Natural killer cell (primary cell): ENCODE measurements at regions not wholly inside any gene's neighbourhood (a gene's known extent, or its start where the extent isn't known, plus 50 kb on each side); places are given as distances from the start of the nearest gene placed in this dataset.

Experiments used
- ATAC-seq, 3 donors: fragments of 150-1000 bp in 2 of 3; fragments of 200-7000 bp in 1 of 3; cut with Tn5 transposase; 1 replicate in 1 of 3; 2 replicates in 2 of 3; pipeline ENCODE4 v1.10.0; 2021; ENCODE audit warnings: mild to moderate bottlenecking in 2 of 3, moderate library complexity in 2 of 3
- DNase-seq, 2 donors: peaks; one replicate each; pipeline versions ENCODE4 v3.0.0 to v3.0.0-alpha.2; 2013 to 2021; ENCODE audit warnings: mixed read lengths in 1 of 2
- H3K27ac ChIP-seq: one replicate; pipeline ENCODE4 v1.5.1; 2013; ENCODE audit warnings: mild to moderate bottlenecking, low read length
- H3K27me3 ChIP-seq: one replicate; pipeline ENCODE4 v1.6.1; 2013; ENCODE audit warnings: low read length; ENCODE audit not compliant: control insufficient read depth, insufficient read depth
- H3K36me3 ChIP-seq: one replicate; pipeline ENCODE4 v1.6.1; 2013; ENCODE audit warnings: low read length; ENCODE audit not compliant: control insufficient read depth, insufficient read depth
- H3K4me1 ChIP-seq: one replicate; pipeline ENCODE4 v1.6.1; 2013; ENCODE audit warnings: low read length; ENCODE audit not compliant: control insufficient read depth, insufficient read depth
- H3K4me3 ChIP-seq: one replicate; pipeline ENCODE4 v1.5.1; 2013; ENCODE audit warnings: low read length
- H3K9me3 ChIP-seq: one replicate; pipeline ENCODE4 v1.6.1; 2013; ENCODE audit warnings: low read length; ENCODE audit not compliant: control insufficient read depth, insufficient read depth
- H3K27ac Mint-ChIP-seq, 2 donors: one replicate each; pipeline ENCODE4 v1.8.0; 2022; ENCODE audit warnings: mild to moderate bottlenecking in 2 of 2, mixed read lengths in 2 of 2, moderate library complexity in 1 of 2
- H3K27me3 Mint-ChIP-seq, 2 donors: one replicate each; pipeline ENCODE4 v1.8.0; 2022; ENCODE audit warnings: low read depth in 2 of 2, mixed read lengths in 2 of 2
- H3K36me3 Mint-ChIP-seq: one replicate; pipeline ENCODE4 v1.8.0; 2022; ENCODE audit warnings: mixed read lengths
- H3K4me1 Mint-ChIP-seq, 2 donors: one replicate each; pipeline ENCODE4 v1.8.0; 2022; ENCODE audit warnings: mixed read lengths in 2 of 2
- H3K4me3 Mint-ChIP-seq: one replicate; pipeline ENCODE4 v1.8.0; 2022; ENCODE audit warnings: mild to moderate bottlenecking, moderate library complexity, mixed read lengths
- H3K9me3 Mint-ChIP-seq, 2 donors: one replicate each; pipeline ENCODE4 v1.8.0; 2022; ENCODE audit warnings: mixed read lengths in 2 of 2
- WGBS: methylation state at CpG from one replicate; pipeline ENCODE4 v1.1.7; 2013; ENCODE audit warnings: missing lambda C conversion rate; ENCODE audit not compliant: insufficient coverage; 5-methylcytosine and 5-hydroxymethylcytosine counted together
- intact Hi-C: fragments of 100-400 bp; cut with micrococcal nuclease; formaldehyde crosslinking; loops from one replicate; pipeline ENCODE4 v1.14.2; 2022
- TF ChIP-seq, protein P1 (sequence below): fragments of 200-600 bp; IDR thresholded peaks from one replicate; pipeline ENCODE4 v1.8.0; 2022; ENCODE audit warnings: antibody characterized with exemption

DNA sequence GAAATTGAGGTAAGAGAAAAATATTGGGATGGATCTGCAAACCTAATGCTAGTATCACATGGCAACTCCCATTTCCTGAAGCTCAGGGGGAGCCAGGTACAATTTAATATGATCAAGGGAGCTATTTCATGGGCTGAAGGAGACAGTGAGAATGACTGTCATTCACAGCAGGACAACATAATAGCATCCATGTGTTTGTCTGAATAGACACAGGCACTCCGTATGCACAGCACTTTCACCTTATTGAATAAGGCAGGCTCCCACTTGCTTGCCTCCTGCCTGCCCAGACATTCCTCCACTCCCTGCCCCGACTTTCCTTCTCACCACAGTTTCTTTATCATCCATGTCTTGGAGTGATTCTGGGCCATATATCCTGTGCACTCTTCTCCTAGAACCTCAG, 156.6 kb upstream of the SLC24A5 start:
- ATAC-seq (no peak), DNase-seq (no peak)
- peaks cover 11 to 12% of the 10 kb centered on the region in 2 donors for H3K4me1 Mint-ChIP-seq
- no peak overlapping the region for H3K4me3 ChIP-seq
- H3K27ac Mint-ChIP-seq, result no peak overlapping the region
- H3K9me3 Mint-ChIP-seq, result peaks cover 2 to 3% of the 10 kb centered on the region in 2 donors
- WGBS, result 93% methylated on average over 2 of the region's 2 CpGs
- H3K27ac ChIP-seq, result no peak overlapping the region
- intact Hi-C loops, result no loop called here
- peaks cover 0 to 2% of the 10 kb centered on the region in 2 donors for H3K27me3 Mint-ChIP-seq
- H3K36me3 ChIP-seq, result no peaks in the 10 kb centered on the region
- H3K9me3 ChIP-seq, result no peaks in the 10 kb centered on the region
- H3K4me3 Mint-ChIP-seq, result no peak overlapping the region
- H3K27me3 ChIP-seq, result no peaks in the 10 kb centered on the region
- H3K4me1 ChIP-seq, result peaks cover 5% of the 10 kb centered on the region
- no peaks in the 10 kb centered on the region for H3K36me3 Mint-ChIP-seq
- TF ChIP-seq, protein P1, sequence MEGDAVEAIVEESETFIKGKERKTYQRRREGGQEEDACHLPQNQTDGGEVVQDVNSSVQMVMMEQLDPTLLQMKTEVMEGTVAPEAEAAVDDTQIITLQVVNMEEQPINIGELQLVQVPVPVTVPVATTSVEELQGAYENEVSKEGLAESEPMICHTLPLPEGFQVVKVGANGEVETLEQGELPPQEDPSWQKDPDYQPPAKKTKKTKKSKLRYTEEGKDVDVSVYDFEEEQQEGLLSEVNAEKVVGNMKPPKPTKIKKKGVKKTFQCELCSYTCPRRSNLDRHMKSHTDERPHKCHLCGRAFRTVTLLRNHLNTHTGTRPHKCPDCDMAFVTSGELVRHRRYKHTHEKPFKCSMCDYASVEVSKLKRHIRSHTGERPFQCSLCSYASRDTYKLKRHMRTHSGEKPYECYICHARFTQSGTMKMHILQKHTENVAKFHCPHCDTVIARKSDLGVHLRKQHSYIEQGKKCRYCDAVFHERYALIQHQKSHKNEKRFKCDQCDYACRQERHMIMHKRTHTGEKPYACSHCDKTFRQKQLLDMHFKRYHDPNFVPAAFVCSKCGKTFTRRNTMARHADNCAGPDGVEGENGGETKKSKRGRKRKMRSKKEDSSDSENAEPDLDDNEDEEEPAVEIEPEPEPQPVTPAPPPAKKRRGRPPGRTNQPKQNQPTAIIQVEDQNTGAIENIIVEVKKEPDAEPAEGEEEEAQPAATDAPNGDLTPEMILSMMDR, result no peak

- H3K4me3 Mint-ChIP-seq, result no peak overlapping the region
Observed at GRCh38 chr15:47965297-47965696, 155.5 kb upstream of the SLC24A5 start.

DNA sequence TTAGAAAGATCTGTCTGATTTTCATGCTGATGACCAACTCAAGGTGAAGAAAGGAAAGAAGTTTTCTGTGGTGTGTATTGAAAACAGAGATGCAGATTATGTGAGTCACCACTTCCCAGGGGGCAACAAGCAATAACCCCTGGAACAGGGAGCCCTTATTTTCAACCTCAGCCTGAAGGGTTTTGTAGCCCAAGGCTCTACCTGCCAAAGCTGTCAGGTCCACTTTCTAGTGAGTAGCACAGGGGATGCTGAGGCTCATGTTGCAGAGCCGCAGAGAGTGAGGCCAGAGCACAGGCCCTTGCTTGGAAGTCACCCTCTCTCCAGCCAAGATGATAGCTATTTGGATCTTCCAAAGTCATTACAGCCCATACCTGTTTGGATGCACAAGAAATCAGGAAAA, 152.2 kb upstream of the SLC24A5 start:
- TF ChIP-seq, protein P1, result no peak
- no peaks in the 10 kb centered on the region for H3K36me3 ChIP-seq
- Mint-ChIP-seq H3K4me3 (no peak overlapping the region), H3K27ac (no peak overlapping the region), H3K36me3 (no peaks in the 10 kb centered on the region), H3K27me3 (peaks cover 0 to under 1% of the 10 kb centered on the region in 2 donors), H3K4me1 (no peaks in the 10 kb centered on the region), H3K9me3 (peaks cover under 1 to 2% of the 10 kb centered on the region in 2 donors)
- H3K27me3 ChIP-seq, result no peaks in the 10 kb centered on the region
- 86% methylated on average over 1 of the region's 1 CpG for WGBS
- no peak overlapping the region for H3K27ac ChIP-seq
- H3K4me1 ChIP-seq, result no peaks in the 10 kb centered on the region
- intact Hi-C loops, result no loop called here
- no peaks in the 10 kb centered on the region for H3K9me3 ChIP-seq
- DNase-seq, result no peak
- ATAC-seq, result no peak
- H3K4me3 ChIP-seq, result no peak overlapping the region

More at GRCh38 chr15:47965297-47965696, 155.5 kb upstream of the SLC24A5 start:
- DNase-seq (no peak), ATAC-seq (no peak)
- no peak overlapping the region for H3K27ac Mint-ChIP-seq
- no peaks in the 10 kb centered on the region for H3K36me3 ChIP-seq
- H3K4me1 ChIP-seq, result peaks cover 5% of the 10 kb centered on the region
- H3K27me3 ChIP-seq, result no peaks in the 10 kb centered on the region
- no peaks in the 10 kb centered on the region for H3K9me3 ChIP-seq
- intact Hi-C loops, result no loop called here
- no peak overlapping the region for H3K4me3 ChIP-seq
- H3K36me3 Mint-ChIP-seq, result no peaks in the 10 kb centered on the region
- peaks cover 0 to 2% of the 10 kb centered on the region in 2 donors for H3K27me3 Mint-ChIP-seq
- no peak overlapping the region for H3K27ac ChIP-seq
- WGBS, result 92% methylated on average over 4 of the region's 4 CpGs
- peaks cover 2 to 3% of the 10 kb centered on the region in 2 donors for H3K9me3 Mint-ChIP-seq
- H3K4me1 Mint-ChIP-seq, result peaks cover 11 to 12% of the 10 kb centered on the region in 2 donors
- TF ChIP-seq, protein P1, result no peak

GRCh38 chr15:47971637-47972036, 149.2 kb upstream of the SLC24A5 start:
- Mint-ChIP-seq H3K27me3 (no peaks in the 10 kb centered on the region), H3K27ac (no peak overlapping the region), H3K9me3 (no peaks in the 10 kb centered on the region), H3K36me3 (no peaks in the 10 kb centered on the region), H3K4me3 (no peak overlapping the region), H3K4me1 (no peaks in the 10 kb centered on the region)
- ATAC-seq (no peak), DNase-seq (no peak)
- Histone ChIP-seq H3K36me3 (no peaks in the 10 kb centered on the region), H3K27me3 (no peaks in the 10 kb centered on the region), H3K27ac (no peak overlapping the region), H3K4me3 (no peak overlapping the region), H3K4me1 (no peaks in the 10 kb centered on the region), H3K9me3 (no peaks in the 10 kb centered on the region)
- WGBS, result 87% methylated on average over 4 of the region's 4 CpGs
- intact Hi-C loops, result no loop called here
- TF ChIP-seq, protein P1, result no peak
